Upper lobe of left lung (tissue), 4 donors: ENCODE measurements at regions not wholly inside any gene's neighbourhood (a gene's known extent, or its start where the extent isn't known, plus 50 kb on each side); places are given as distances from the start of the nearest gene placed in this dataset.

Experiments used
- POLR2A ChIP-seq, 4 donors: fragments of 450-650 bp; IDR thresholded peaks; one replicate each; pipeline ENCODE4 v1.5.1; 2016 to 2017; ENCODE audit warnings: antibody characterized with exemption in 4 of 4, mild to moderate bottlenecking in 2 of 4
- TF ChIP-seq, protein P1 (sequence below), 6 experiments: fragments of 450-650 bp in 4 of 6; fragments of 200-600 bp in 2 of 6; sonication (generic) in 2 of 6; IDR thresholded peaks; one replicate each; pipeline ENCODE4 v1.5.1; 2016 to 2019; ENCODE audit warnings: antibody characterized with exemption in 6 of 6

DNA sequence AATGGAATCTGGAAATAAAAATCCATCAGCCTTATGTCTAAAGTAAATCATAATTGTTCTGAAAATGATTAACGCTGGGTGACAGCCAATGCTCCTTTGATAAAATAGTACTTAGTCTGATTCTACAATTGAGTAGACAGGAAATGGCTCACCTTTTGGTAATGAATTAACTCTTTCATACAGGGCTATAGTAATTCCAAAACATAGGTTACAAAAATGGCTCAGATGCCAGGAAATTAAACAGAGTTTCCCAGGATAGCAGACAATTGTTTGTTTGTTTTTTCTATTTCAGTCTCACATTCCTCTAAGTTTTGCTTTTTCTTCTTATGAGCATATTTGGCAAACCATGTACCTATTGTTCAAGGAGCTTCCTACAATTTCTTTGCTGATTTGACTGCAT, 257.2 kb upstream of the EPHA7 start:
- TF ChIP-seq POLR2A (IDR thresholded peaks at IDR 0.05), result no peak
- TF ChIP-seq, protein P1, sequence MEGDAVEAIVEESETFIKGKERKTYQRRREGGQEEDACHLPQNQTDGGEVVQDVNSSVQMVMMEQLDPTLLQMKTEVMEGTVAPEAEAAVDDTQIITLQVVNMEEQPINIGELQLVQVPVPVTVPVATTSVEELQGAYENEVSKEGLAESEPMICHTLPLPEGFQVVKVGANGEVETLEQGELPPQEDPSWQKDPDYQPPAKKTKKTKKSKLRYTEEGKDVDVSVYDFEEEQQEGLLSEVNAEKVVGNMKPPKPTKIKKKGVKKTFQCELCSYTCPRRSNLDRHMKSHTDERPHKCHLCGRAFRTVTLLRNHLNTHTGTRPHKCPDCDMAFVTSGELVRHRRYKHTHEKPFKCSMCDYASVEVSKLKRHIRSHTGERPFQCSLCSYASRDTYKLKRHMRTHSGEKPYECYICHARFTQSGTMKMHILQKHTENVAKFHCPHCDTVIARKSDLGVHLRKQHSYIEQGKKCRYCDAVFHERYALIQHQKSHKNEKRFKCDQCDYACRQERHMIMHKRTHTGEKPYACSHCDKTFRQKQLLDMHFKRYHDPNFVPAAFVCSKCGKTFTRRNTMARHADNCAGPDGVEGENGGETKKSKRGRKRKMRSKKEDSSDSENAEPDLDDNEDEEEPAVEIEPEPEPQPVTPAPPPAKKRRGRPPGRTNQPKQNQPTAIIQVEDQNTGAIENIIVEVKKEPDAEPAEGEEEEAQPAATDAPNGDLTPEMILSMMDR (IDR thresholded peaks at IDR 0.05), result no peak
